ENCODE measurements at regions not wholly inside any gene's neighbourhood (a gene's known extent, or its start where the extent isn't known, plus 50 kb on each side); places are given as distances from the start of the nearest gene placed in this dataset.

GRCh38 chr6:4560221-4561077 is 215.8 kb upstream of the CDYL start:
- DNase-seq (ENCODE audit: low read depth): no peak

DNA sequence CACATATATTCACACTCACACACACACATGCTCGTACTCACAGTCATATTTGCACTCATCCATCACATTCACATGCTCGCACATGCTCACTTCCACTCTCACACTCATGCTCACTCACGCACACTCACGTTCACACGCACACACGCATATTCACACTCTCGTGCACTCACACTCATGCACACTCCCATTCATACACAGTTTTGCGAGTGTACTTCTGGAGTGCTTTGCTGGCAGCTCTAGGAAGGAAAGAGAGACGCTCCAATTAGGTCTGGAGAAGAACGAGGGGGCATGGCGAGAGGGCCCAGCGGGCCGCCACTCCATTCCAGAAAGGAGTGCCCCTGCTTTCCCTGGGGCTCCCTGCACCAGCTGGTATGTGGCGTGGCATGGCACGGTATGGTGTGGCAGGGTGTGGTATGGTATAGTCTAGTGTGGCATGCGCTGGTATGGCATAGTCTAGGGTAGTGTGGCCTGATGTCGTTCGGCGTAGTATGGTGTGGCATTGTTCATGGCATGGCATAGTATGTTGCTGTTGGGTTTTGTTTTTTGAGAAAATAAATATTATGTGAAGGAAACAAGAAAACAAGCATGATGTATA is 216.8 kb upstream of the CDYL start:
- DNase-seq (ENCODE audit: low read depth): no peak

- DNase-seq (ENCODE audit: low read depth): no peak
Observed at GRCh38 chr6:4554645-4555044, 221.6 kb upstream of the CDYL start.

GRCh38 chr6:4553387-4553786 is 222.8 kb upstream of the CDYL start:
- DNase-seq (ENCODE audit: low read depth): no peak

DNA sequence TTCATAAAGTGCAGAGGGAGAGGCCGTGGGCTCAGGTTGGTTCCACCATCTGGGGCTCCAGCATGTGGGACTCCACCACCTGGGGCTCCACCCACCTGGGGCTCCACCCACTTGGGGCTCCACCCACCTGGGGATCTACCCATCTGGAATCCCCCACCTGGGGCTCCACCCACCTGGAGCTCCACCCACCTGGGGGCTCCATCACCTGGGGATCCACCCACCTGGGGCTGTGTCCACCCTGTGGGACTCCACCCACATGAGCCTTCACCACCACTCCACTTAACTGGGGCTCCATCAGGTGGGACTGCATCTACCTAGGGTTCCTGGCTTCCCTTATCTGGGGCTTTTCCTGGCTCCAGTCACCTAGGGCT is 226.0 kb upstream of the CDYL start:
- no peak for DNase-seq (ENCODE audit: low read depth)

GRCh38 chr6:4549556-4550226 is 226.5 kb upstream of the CDYL start:
- no peak for DNase-seq (ENCODE audit: low read depth)

DNA sequence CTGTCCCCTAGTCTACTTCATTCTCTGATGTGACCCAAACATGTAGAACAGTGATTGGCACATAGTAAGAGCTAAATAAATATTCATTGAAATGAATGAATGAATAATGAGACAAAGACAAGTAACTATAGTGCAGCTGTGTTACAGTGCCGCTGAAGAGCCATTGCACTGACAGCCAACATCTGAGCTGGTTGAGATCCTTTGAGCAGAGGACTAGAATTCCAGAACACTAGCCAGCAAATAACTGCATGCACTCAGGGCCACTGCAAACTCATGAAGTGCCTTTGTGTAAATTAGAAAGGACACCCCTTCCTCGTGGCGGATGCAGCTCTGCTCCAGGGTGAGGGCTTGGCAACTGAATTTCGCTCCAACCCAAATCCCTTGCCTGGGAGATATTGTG is 230.3 kb upstream of the CDYL start:
- no peak for DNase-seq (ENCODE audit: low read depth)

- DNase-seq (ENCODE audit: low read depth): no peak
Observed at GRCh38 chr6:4543596-4543995, 232.6 kb upstream of the CDYL start.

GRCh38 chr6:4533576-4533975 is 242.6 kb upstream of the CDYL start:
- DNase-seq (ENCODE audit: low read depth): peak; percentile 11

GRCh38 chr6:4531406-4531805 is 244.8 kb upstream of the CDYL start:
- no peak for DNase-seq (ENCODE audit: low read depth)

GRCh38 chr6:4522453-4522852 is 253.8 kb upstream of the CDYL start:
- no peak for DNase-seq (ENCODE audit: low read depth)

- DNase-seq (ENCODE audit: low read depth): no peak
Observed at GRCh38 chr6:4521070-4521469, 255.1 kb upstream of the CDYL start.

- DNase-seq (ENCODE audit: low read depth): no peak
Observed at GRCh38 chr6:4518506-4518905, 257.7 kb upstream of the CDYL start.

DNA sequence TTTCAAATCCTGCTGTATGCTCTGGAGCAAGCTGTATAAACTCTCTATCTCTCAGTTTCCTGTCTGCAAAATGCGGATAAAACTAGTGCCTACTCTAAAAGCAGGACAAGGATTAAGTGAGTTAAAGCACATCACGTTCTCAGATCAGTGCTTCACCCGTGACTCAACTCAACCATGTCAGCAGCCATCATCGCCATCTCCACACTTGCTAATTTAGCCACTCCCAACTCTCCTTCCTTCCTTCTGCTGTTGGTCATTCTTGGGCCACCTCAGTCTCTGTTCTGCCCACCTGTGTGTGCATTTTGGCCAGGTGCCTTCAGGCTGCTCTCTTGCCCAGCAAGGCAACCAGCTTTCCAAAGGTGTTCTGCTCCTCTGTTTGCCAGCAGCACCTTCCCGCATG is 260.0 kb upstream of the CDYL start:
- DNase-seq (ENCODE audit: low read depth): no peak

- no peak for DNase-seq (ENCODE audit: low read depth)
Observed at GRCh38 chr6:4513561-4513960, 262.6 kb upstream of the CDYL start.

GRCh38 chr6:4512051-4512471 is 264.1 kb upstream of the CDYL start:
- no peak for DNase-seq (ENCODE audit: low read depth)

DNA sequence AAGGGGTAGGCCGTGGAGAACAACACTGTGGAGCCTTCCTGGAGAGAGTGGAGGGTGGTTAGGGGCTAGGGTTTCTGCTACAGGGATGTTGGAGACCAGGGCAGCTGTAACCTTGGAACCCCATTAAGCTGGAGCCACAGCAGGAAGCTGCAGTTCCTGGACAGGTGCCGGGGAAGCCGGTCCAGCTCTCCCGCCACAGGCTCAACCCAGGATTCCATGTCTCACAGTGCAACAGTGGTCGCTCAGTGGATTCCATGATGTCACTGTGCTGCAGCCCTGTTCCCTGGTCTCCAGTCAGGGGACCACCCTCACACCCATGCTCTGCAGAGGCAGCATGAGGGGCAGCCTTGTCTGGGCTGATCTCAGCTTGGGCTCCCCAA is 264.6 kb upstream of the CDYL start:
- DNase-seq (ENCODE audit: low read depth): no peak

DNA sequence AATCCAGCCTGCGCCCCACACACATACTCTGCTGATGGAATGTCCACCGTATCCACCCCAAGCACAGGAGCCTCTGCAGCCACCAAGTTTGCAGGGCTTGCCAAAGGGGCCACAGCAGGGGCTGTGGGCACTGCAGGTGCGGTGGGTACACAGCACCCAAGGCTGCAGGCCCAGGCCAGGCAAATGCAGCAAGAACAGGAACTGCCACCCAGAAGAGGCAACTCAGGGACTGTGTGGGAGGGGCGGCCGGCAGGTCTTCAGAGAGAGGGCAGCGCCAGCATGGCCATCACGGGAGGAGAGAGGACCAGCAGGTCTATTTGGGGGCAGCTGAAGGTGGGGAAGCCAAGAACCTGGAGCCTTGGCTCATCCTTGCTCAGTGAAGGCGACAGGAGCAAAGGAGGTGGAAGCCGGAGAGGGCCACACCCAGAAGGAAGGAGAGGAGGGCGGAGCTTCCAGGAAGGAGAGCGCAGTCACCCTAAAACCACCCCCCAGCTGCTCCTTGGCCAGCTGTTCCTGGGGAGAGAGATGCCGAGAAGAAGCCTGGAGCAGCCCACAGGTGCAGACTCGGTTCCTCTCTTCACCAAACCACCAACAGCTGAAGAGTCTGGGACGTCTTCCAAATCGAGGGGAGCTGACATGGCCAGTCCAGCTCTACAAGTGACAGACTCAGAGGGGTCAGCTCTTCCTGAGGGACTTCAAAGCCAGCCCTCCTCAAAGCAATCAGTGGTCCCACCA is 265.1 kb upstream of the CDYL start:
- no peak for DNase-seq (ENCODE audit: low read depth)

- no peak for DNase-seq (ENCODE audit: low read depth)
Observed at GRCh38 chr6:4510317-4510716, 265.9 kb upstream of the CDYL start.

- no peak for DNase-seq (ENCODE audit: low read depth)
Observed at GRCh38 chr6:4509506-4509905, 266.7 kb upstream of the CDYL start.

- no peak for DNase-seq (ENCODE audit: low read depth)
Observed at GRCh38 chr6:4506792-4507191, 269.4 kb upstream of the CDYL start.

GRCh38 chr6:4506223-4506622 is 270.0 kb upstream of the CDYL start:
- DNase-seq (ENCODE audit: low read depth): no peak

DNA sequence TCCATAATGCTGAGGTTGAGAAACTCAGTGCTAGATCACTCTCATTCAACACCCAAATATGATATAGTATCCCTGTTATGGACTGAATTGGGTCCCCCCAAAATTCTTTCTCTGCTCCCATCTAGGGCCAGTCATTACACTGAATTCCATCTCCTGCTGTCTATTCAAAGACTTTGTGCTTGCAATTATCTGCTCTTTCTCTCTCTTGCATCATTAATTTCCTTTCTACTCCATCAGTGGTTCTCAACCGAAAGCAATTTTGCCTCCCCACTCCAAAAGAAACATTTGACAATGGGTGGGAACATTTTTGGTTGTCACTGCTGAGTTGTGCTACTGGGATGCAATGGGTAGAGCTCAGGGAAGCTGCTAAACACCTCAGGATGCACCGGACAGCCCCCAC is 271.5 kb upstream of the CDYL start:
- no peak for DNase-seq (ENCODE audit: low read depth)

Measured in HS-27A (cell line).